ENCODE measurements at regions not wholly inside any gene's neighbourhood (a gene's known extent, or its start where the extent isn't known, plus 50 kb on each side); places are given as distances from the start of the nearest gene placed in this dataset.

- Histone ChIP-seq H3K79me2 (ENCODE audit: low read length) (no peaks in the 10 kb centered on the region), H3K4me2 (ENCODE audit: low read length) (no peak overlapping the region), H2AFZ (ENCODE audit: low read depth, low read length) (no peak overlapping the region), H3K27me3 (ENCODE audit: low read depth, low read length) (no peaks in the 10 kb centered on the region), H3K4me3 (ENCODE audit: low read length) (no peak overlapping the region), H4K20me1 (ENCODE audit: insufficient read depth, low read length) (no peaks in the 10 kb centered on the region), H3K9ac (ENCODE audit: low read length) (no peak overlapping the region), H3K27ac (ENCODE audit: low read length) (no peak overlapping the region), H3K4me1 (ENCODE audit: low read length) (no peaks in the 10 kb centered on the region), H3K36me3 (replicated peaks; ENCODE audit: low read depth, low read length) (no peaks in the 10 kb centered on the region), H3K9me3 (ENCODE audit: insufficient read depth, low read length) (no peaks in the 10 kb centered on the region)
- TF ChIP-seq, protein P1, sequence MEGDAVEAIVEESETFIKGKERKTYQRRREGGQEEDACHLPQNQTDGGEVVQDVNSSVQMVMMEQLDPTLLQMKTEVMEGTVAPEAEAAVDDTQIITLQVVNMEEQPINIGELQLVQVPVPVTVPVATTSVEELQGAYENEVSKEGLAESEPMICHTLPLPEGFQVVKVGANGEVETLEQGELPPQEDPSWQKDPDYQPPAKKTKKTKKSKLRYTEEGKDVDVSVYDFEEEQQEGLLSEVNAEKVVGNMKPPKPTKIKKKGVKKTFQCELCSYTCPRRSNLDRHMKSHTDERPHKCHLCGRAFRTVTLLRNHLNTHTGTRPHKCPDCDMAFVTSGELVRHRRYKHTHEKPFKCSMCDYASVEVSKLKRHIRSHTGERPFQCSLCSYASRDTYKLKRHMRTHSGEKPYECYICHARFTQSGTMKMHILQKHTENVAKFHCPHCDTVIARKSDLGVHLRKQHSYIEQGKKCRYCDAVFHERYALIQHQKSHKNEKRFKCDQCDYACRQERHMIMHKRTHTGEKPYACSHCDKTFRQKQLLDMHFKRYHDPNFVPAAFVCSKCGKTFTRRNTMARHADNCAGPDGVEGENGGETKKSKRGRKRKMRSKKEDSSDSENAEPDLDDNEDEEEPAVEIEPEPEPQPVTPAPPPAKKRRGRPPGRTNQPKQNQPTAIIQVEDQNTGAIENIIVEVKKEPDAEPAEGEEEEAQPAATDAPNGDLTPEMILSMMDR (IDR thresholded peaks at IDR 0.05; ENCODE audit: low read depth, low read length), result no peak
- no peak for TF ChIP-seq EZH2phosphoT487 (IDR thresholded peaks at IDR 0.05; ENCODE audit: low read depth)
Measured at GRCh38 chr1:192418552-192419285, 101.9 kb downstream of the RGS21 start.

- no peaks in the 10 kb centered on the region for H3K79me2 ChIP-seq (ENCODE audit: low read length)
- H3K4me1 ChIP-seq (ENCODE audit: low read length), result no peaks in the 10 kb centered on the region
- H4K20me1 ChIP-seq (ENCODE audit: insufficient read depth, low read length), result no peaks in the 10 kb centered on the region
- no peak overlapping the region for H3K27ac ChIP-seq (ENCODE audit: low read length)
- TF ChIP-seq, protein P1 (IDR thresholded peaks at IDR 0.05; ENCODE audit: low read depth, low read length), result no peak
- H3K36me3 ChIP-seq (replicated peaks; ENCODE audit: low read depth, low read length), result no peaks in the 10 kb centered on the region
- no peaks in the 10 kb centered on the region for H3K27me3 ChIP-seq (ENCODE audit: low read depth, low read length)
- H3K9me3 ChIP-seq (ENCODE audit: insufficient read depth, low read length), result peaks cover 18% of the 10 kb centered on the region; the same call in 1 of the 2 replicates
- H2AFZ ChIP-seq (ENCODE audit: low read depth, low read length), result no peak overlapping the region
- H3K9ac ChIP-seq (ENCODE audit: low read length), result no peak overlapping the region
- H3K4me3 ChIP-seq (ENCODE audit: low read length), result no peak overlapping the region
- H3K4me2 ChIP-seq (ENCODE audit: low read length), result no peak overlapping the region
Measured at GRCh38 chr1:192430644-192431043, 113.9 kb downstream of the RGS21 start.

GRCh38 chr1:192435704-192436103 lies 118.9 kb downstream of the RGS21 start:
- no peak overlapping the region for H3K9ac ChIP-seq (ENCODE audit: low read length)
- H3K79me2 ChIP-seq (ENCODE audit: low read length), result no peaks in the 10 kb centered on the region
- no peaks in the 10 kb centered on the region for H3K4me1 ChIP-seq (ENCODE audit: low read length)
- H3K4me3 ChIP-seq (ENCODE audit: low read length), result no peak overlapping the region
- no peak for TF ChIP-seq EZH2phosphoT487 (IDR thresholded peaks at IDR 0.05; ENCODE audit: low read depth)
- TF ChIP-seq, protein P1 (IDR thresholded peaks at IDR 0.05; ENCODE audit: low read depth, low read length), result no peak
- peaks cover 7% of the 10 kb centered on the region; the same call in 1 of the 2 replicates for H3K9me3 ChIP-seq (ENCODE audit: insufficient read depth, low read length)
- no peaks in the 10 kb centered on the region for H4K20me1 ChIP-seq (ENCODE audit: insufficient read depth, low read length)
- no peak overlapping the region for H3K4me2 ChIP-seq (ENCODE audit: low read length)
- H3K27ac ChIP-seq (ENCODE audit: low read length), result no peak overlapping the region
- H3K27me3 ChIP-seq (ENCODE audit: low read depth, low read length), result no peaks in the 10 kb centered on the region
- H2AFZ ChIP-seq (ENCODE audit: low read depth, low read length), result no peak overlapping the region
- no peaks in the 10 kb centered on the region for H3K36me3 ChIP-seq (replicated peaks; ENCODE audit: low read depth, low read length)

DNA sequence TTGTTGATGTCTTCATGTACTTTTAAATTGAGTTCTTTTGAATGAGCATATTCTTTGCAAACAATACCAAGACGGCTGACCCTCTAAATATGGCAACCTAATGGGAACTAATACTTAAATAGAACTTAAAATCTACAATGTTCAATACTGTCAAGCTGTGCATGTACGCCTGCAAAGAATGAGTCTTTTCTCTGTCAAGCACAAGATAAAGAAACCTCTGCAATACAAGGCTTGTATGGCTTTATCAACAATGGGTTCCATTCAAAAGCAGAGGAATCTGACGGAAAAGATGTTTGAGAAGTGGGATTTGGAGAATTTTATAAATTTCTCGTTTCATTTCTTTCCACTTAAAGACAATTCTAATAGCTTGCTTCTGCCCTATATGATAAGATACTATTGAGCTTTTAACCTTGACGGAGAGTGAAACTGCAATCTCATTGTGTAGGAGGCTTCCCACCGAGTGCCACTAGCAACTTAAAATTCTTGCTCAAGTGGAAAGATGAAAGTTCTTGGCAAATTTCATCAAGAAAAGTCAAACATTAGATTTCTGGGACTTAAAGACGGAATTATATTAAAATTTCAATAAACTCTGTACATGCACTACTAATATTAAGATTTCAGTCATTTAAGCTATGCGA lies 119.8 kb downstream of the RGS21 start:
- H3K9me3 ChIP-seq (ENCODE audit: insufficient read depth, low read length), result peaks cover 2% of the 10 kb centered on the region; the same call in 1 of the 2 replicates
- TF ChIP-seq, protein P1 (IDR thresholded peaks at IDR 0.05; ENCODE audit: low read depth, low read length), result no peak
- no peaks in the 10 kb centered on the region for H4K20me1 ChIP-seq (ENCODE audit: insufficient read depth, low read length)
- H3K4me1 ChIP-seq (ENCODE audit: low read length), result no peaks in the 10 kb centered on the region
- no peak overlapping the region for H2AFZ ChIP-seq (ENCODE audit: low read depth, low read length)
- no peak overlapping the region for H3K4me2 ChIP-seq (ENCODE audit: low read length)
- no peak overlapping the region for H3K27ac ChIP-seq (ENCODE audit: low read length)
- no peak overlapping the region for H3K4me3 ChIP-seq (ENCODE audit: low read length)
- H3K79me2 ChIP-seq (ENCODE audit: low read length), result no peaks in the 10 kb centered on the region
- no peaks in the 10 kb centered on the region for H3K27me3 ChIP-seq (ENCODE audit: low read depth, low read length)
- no peaks in the 10 kb centered on the region for H3K36me3 ChIP-seq (replicated peaks; ENCODE audit: low read depth, low read length)
- H3K9ac ChIP-seq (ENCODE audit: low read length), result no peak overlapping the region

Data from OCI-LY3 (cell line).